Lower leg skin (tissue), 4 donors: ENCODE measurements at regions not wholly inside any gene's neighbourhood (a gene's known extent, or its start where the extent isn't known, plus 50 kb on each side); places are given as distances from the start of the nearest gene placed in this dataset.
"Not testable (repeated sequence)": the region's sequence is repeated elsewhere in the genome, so short reads cannot be mapped to it uniquely, and the experiment has no call there.

Experiments
- DNase-seq, 2 donors: peaks; one replicate each; pipeline ENCODE4 v3.0.0-alpha.2; 2019; ENCODE audit warnings: low spot score in 2 of 2
- H3K4me3 ChIP-seq: fragments of 200-600 bp; sonication (generic); 2 replicates; pipeline ENCODE4 v1.5.1; 2017; ENCODE audit warnings: mild to moderate bottlenecking, low read depth; ENCODE audit not compliant: poor library complexity, severe bottlenecking
- POLR2A ChIP-seq, 2 donors: fragments of 450-650 bp; IDR thresholded peaks; one replicate each; pipeline ENCODE4 v1.6.1; 2016 to 2017; ENCODE audit warnings: antibody characterized with exemption in 2 of 2, mild to moderate bottlenecking in 1 of 2, moderate library complexity in 1 of 2
- WGBS, 2 donors: methylation state at CpG; one replicate each; pipeline ENCODE4 v1.1.5; 2018; 5-methylcytosine and 5-hydroxymethylcytosine counted together
- intact Hi-C: fragments of 100-400 bp; cut with DNase I; formaldehyde crosslinking; loops from one replicate; pipeline ENCODE4 v1.15.0; 2023; ENCODE audit warnings: low total_unique reads
- TF ChIP-seq, protein P1 (sequence below), 3 donors: fragments of 450-650 bp; IDR thresholded peaks; one replicate each; pipeline ENCODE4 v1.5.1; 2016; ENCODE audit warnings: antibody characterized with exemption in 3 of 3, mild to moderate bottlenecking in 3 of 3, moderate library complexity in 2 of 3

DNA sequence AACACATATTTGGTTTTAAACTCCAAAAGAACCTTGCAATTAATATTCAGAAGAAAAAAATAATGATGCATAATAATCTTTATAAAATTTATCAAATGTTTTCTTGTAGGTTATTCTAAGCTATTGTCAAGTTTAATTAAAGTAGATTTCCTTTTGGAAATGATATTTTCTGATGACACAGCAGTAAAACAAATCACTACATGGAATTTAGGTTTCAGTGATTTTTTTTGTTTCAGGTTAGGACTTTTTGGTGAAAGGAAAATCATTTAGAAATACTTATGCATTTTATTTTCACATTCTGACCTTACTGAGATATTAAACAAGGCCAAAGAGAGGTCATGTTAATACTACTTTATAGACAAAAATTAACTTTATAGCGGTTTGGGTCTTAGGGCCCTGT, 1067.2 kb downstream of the TMTC2 start:
- 95% methylated on average over 1 of the region's 1 CpG for WGBS, 2 donors
- DNase-seq, result no peak
- H3K4me3 ChIP-seq, result no peak overlapping the region
- intact Hi-C loops, result no loop called here
- TF ChIP-seq POLR2A (IDR thresholded peaks at IDR 0.05), result no peak
- TF ChIP-seq, protein P1, sequence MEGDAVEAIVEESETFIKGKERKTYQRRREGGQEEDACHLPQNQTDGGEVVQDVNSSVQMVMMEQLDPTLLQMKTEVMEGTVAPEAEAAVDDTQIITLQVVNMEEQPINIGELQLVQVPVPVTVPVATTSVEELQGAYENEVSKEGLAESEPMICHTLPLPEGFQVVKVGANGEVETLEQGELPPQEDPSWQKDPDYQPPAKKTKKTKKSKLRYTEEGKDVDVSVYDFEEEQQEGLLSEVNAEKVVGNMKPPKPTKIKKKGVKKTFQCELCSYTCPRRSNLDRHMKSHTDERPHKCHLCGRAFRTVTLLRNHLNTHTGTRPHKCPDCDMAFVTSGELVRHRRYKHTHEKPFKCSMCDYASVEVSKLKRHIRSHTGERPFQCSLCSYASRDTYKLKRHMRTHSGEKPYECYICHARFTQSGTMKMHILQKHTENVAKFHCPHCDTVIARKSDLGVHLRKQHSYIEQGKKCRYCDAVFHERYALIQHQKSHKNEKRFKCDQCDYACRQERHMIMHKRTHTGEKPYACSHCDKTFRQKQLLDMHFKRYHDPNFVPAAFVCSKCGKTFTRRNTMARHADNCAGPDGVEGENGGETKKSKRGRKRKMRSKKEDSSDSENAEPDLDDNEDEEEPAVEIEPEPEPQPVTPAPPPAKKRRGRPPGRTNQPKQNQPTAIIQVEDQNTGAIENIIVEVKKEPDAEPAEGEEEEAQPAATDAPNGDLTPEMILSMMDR (IDR thresholded peaks at IDR 0.05), result no peak

DNA sequence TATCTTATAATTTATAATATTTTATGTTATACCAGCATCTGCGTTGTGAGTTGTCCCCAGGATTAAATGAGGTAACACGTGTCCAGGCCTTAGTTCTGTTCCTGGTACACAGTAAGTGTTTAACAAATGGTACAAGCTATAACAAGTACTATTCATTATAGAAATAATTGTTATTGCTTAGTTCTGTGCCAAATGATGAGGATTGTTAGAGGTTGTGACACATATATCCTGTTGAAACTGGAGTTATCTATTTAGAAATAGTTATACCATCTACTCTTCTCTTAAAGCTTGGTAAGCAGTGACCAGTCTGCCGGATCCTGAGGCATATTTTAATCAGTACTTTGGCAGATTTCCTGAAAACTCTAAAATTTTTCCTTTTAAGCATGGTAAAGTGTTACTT, 1066.5 kb downstream of the TMTC2 start:
- intact Hi-C loops, result no loop called here
- no peak overlapping the region for H3K4me3 ChIP-seq
- 51 to 67% methylated on average over 3 of the region's 3 CpGs for WGBS, 2 donors
- no peak for DNase-seq
- TF ChIP-seq, protein P1 (IDR thresholded peaks at IDR 0.05), result no peak
- TF ChIP-seq POLR2A (IDR thresholded peaks at IDR 0.05), result no peak

DNA sequence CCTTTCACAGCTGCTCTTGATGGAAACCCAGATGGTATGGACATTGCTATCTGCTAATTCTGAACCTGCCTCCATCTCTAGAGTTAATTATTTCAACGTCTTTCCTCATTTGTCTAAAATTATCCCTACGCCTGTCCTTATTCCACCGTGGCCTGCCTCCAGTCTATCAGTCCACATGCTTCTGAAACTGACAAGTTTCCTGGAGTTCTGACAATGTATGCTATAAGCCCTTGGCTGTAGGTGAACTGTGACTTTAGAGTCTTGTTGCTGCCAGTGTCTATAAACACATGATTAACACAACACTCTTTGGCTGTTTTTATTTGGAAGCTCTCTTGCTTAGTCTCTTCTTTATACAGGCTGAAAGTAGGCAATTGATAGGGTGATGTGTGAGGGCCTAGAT, 1052.9 kb downstream of the TMTC2 start:
- WGBS, 2 donors, result 61 to 65% methylated on average over 3 of the region's 3 CpGs
- TF ChIP-seq, protein P1 (IDR thresholded peaks at IDR 0.05), result no peak
- no peak for TF ChIP-seq POLR2A (IDR thresholded peaks at IDR 0.05)
- DNase-seq, result no peak
- intact Hi-C loops, result no loop called here
- H3K4me3 ChIP-seq, result no peak overlapping the region

DNA sequence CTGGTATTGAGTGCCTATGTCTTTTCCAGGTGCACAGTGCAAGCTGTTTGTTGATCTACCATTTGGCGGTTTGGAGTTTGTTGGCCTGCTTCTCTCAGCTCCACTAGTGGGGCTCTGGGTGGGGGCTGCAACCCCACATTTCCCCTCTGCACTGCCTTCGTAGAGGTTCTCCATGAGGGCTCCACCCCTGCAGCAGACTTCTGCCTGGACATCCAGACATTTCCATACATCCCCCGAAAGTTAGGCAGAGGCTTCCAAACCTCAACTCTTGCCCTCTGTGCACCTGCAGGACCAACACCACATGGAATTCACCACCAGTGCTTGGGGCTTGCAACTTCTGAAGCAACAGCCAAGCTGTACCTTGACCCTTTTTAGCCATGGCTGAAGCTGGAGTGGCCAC, 1024.1 kb downstream of the TMTC2 start:
- H3K4me3 ChIP-seq, result no peak overlapping the region
- DNase-seq, result no peak
- WGBS, 2 donors, result 93 to 100% methylated on average over 3 of the region's 3 CpGs
- TF ChIP-seq, protein P1 (IDR thresholded peaks at IDR 0.05), result no peak
- no peak for TF ChIP-seq POLR2A (IDR thresholded peaks at IDR 0.05)
- intact Hi-C loops, result no loop called here

DNA sequence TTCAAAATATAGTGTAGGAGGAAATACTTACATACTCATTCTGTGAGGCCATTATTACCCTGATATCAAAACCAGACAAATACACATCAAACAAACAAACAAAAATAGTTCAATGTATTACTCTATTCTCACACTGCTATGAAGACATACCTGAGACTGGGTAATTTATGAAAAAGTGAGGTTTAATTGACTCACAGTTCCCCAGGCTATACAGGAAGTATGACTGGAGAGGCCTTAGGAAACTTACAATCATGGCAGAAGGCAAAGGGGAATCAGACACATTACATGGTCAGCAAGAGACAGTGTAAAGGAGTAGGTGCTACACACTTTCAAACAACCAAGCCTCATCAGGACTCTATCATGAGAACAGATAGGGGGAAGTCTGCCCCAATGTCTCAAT, 1023.2 kb downstream of the TMTC2 start:
- TF ChIP-seq, protein P1 (IDR thresholded peaks at IDR 0.05), result no peak
- TF ChIP-seq POLR2A (IDR thresholded peaks at IDR 0.05), result no peak
- no peak overlapping the region for H3K4me3 ChIP-seq
- intact Hi-C loops, result no loop called here
- no peak for DNase-seq

DNA sequence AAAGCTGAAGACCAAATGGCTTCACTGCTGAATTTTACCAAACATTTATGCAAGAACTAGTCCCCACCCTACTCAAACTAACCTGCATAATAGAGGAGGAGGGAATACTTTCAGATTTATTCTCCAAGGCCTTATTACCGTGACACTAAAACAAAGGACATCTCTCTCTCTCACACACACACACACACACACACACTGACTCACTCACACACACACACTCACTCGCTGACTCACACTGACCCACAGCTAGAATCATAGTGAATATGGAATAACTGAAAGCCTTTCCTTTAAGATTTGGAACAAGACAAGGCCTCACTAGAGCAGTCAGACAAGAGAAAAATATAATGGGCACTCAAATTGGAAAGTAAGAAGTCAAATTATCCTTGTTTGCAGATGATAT, 1014.1 kb downstream of the TMTC2 start:
- H3K4me3 ChIP-seq, result no peak overlapping the region
- intact Hi-C loops, result no loop called here
- WGBS, 2 donors, result 87 to 88% methylated on average over 2 of the region's 2 CpGs
- TF ChIP-seq POLR2A (IDR thresholded peaks at IDR 0.05), result no peak
- TF ChIP-seq, protein P1 (IDR thresholded peaks at IDR 0.05), result no peak
- DNase-seq, result no peak

DNA sequence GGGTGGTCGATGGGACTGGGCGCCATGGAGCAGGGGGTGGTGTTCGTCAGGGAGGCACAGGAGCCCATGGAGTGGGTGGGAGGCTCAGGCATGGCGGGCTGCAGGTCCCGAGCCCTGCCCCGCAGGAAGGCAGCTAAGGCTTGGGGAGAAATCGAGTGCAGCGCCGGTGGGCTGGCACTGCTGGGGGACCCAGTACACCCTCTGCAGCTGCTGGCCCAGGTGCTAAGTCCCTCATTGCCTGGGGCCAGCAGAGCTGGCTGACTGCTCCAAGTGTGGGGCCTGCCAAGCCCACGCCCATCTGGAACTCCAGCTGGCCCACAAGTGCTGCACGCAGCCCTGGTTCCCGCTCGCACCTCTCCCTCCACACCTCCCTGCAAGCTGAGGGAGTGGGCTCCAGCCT, 1009.6 kb downstream of the TMTC2 start:
- intact Hi-C loops, DNase-seq, H3K4me3 ChIP-seq: not testable (repeated sequence)
- WGBS, 2 donors, result 75 to 92% methylated on average over 9 of the region's 13 CpGs
